ENCODE measurements at regions not wholly inside any gene's neighbourhood (a gene's known extent, or its start where the extent isn't known, plus 50 kb on each side); places are given as distances from the start of the nearest gene placed in this dataset.

DNA sequence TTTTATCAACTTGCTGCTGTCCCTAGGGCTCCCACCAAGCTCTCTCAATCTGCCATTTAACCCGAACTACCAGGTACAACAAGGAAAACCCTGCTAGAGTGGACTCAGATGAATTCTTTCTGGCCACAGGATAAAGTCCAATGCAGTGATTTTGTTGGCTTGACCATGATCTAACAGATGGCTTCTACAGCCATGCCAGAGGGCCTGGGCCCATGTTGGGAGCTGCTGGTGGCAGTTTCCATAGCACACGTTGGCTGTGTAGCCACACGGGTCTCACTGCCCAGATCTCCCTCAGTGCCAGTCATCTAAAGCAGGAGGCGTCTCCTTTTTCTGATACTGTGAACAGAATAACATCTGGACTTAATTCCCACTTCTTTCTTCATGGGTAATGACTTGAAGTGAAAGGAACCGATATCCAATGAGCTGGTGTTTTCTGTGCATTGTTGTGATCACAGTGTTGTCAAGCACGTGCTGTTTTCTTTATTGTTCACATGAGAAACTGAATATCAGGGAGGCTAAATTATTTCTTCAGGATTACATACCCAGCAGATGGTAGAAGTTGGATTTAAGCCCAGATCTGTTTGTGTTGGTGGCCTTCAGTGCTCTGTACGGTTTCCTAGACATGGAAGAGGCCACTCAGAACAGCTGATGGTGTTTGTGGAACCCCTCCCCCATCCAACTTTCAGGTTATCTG lies 85.2 kb upstream of the CLCN4 start:
- Histone ChIP-seq H3K79me2 (replicated peaks; ENCODE audit: insufficient read depth) (no peaks in the 10 kb centered on the region), H3K4me3 (no peak overlapping the region), H2AFZ (no peak overlapping the region), H3F3A (replicated peaks; ENCODE audit: low read depth) (no peaks in the 10 kb centered on the region), H4K20me1 (replicated peaks; ENCODE audit: insufficient read depth) (no peaks in the 10 kb centered on the region), H3K9me2 (ENCODE audit: insufficient read depth) (no peaks in the 10 kb centered on the region), H3K4me2 (no peak overlapping the region), H3K36me3 (ENCODE audit: insufficient read depth) (no peaks in the 10 kb centered on the region), H3K27ac (ENCODE audit: low read depth) (no peak overlapping the region), H3K27me3 (ENCODE audit: insufficient read depth) (no peaks in the 10 kb centered on the region), H3K4me1 (ENCODE audit: insufficient read depth) (no peaks in the 10 kb centered on the region)
- DNase-seq (ENCODE audit: low spot score), result no peak
- H3K27ac Mint-ChIP-seq, result no peak overlapping the region
- TF ChIP-seq, protein P1, sequence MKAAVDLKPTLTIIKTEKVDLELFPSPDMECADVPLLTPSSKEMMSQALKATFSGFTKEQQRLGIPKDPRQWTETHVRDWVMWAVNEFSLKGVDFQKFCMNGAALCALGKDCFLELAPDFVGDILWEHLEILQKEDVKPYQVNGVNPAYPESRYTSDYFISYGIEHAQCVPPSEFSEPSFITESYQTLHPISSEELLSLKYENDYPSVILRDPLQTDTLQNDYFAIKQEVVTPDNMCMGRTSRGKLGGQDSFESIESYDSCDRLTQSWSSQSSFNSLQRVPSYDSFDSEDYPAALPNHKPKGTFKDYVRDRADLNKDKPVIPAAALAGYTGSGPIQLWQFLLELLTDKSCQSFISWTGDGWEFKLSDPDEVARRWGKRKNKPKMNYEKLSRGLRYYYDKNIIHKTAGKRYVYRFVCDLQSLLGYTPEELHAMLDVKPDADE (IDR thresholded peaks at IDR 0.05), result no peak
- no peak for TF ChIP-seq POLR2AphosphoS5 (IDR thresholded peaks at IDR 0.05; ENCODE audit: low read depth)
- TF ChIP-seq NANOG (IDR thresholded peaks at IDR 0.05; ENCODE audit: borderline replicate concordance), result no peak
- TF ChIP-seq CTCF (conservative IDR thresholded peaks at IDR 0.05; ENCODE audit: low read depth in 2 of 2), result no peak
- TF ChIP-seq ZNF331 (CRISPR knock-in tag; IDR thresholded peaks at IDR 0.05; ENCODE audit: low read depth), result no peak
- no peak for TF ChIP-seq STAT1 (IDR thresholded peaks at IDR 0.05; ENCODE audit: unreplicated experiment)
- TF ChIP-seq EZH2phosphoT487 (IDR thresholded peaks at IDR 0.05; ENCODE audit: unreplicated experiment), result no peak
- TF ChIP-seq JUNB (IDR thresholded peaks at IDR 0.05; ENCODE audit: unreplicated experiment), result no peak
- no peak for TF ChIP-seq ZNF114 (CRISPR knock-in tag; IDR thresholded peaks at IDR 0.05)
- no peak for TF ChIP-seq EZH2 (IDR thresholded peaks at IDR 0.05; ENCODE audit: low read depth, unreplicated experiment)
- TF ChIP-seq CREB1 (CRISPR knock-in tag; IDR thresholded peaks at IDR 0.05; ENCODE audit: low read depth), result no peak
- no peaks in the 10 kb centered on the region for H3K4me1 Mint-ChIP-seq
- no peaks in the 10 kb centered on the region for H3K27me3 Mint-ChIP-seq (ENCODE audit: insufficient read depth, low read depth, poor library complexity)
- H3K4me3 Mint-ChIP-seq, result no peak overlapping the region
- no peak for ATAC-seq
- H3K36me3 Mint-ChIP-seq (ENCODE audit: low read depth), result peaks cover 13% of the 10 kb centered on the region
- no peaks in the 10 kb centered on the region for H3K9me3 Mint-ChIP-seq

- ATAC-seq (no peak), DNase-seq (ENCODE audit: low spot score) (no peak)
- H3K36me3 Mint-ChIP-seq (ENCODE audit: low read depth), result peaks cover 4% of the 10 kb centered on the region; the same call in 2 of the 3 replicates
- TF ChIP-seq, protein P1 (IDR thresholded peaks at IDR 0.05), result no peak
- TF ChIP-seq JUNB (IDR thresholded peaks at IDR 0.05; ENCODE audit: unreplicated experiment) (no peak), CREB1 (CRISPR knock-in tag; IDR thresholded peaks at IDR 0.05; ENCODE audit: low read depth) (no peak), ZNF114 (CRISPR knock-in tag; IDR thresholded peaks at IDR 0.05) (no peak), NANOG (IDR thresholded peaks at IDR 0.05; ENCODE audit: borderline replicate concordance) (no peak), REST (IDR thresholded peaks at IDR 0.05; ENCODE audit: unreplicated experiment) (no peak), EZH2phosphoT487 (IDR thresholded peaks at IDR 0.05; ENCODE audit: unreplicated experiment) (no peak)
- H3K27me3 Mint-ChIP-seq (ENCODE audit: insufficient read depth, low read depth, poor library complexity), result no peaks in the 10 kb centered on the region
- no peaks in the 10 kb centered on the region for H3F3A ChIP-seq (replicated peaks; ENCODE audit: low read depth)
- H3K27ac ChIP-seq (ENCODE audit: low read depth), result no peak overlapping the region
- no peaks in the 10 kb centered on the region for H3K9me3 Mint-ChIP-seq
- H3K4me1 Mint-ChIP-seq, result peaks cover 11% of the 10 kb centered on the region; the same call in 2 of the 3 replicates
- no peaks in the 10 kb centered on the region for H4K20me1 ChIP-seq (replicated peaks; ENCODE audit: insufficient read depth)
- no peak overlapping the region for H3K27ac Mint-ChIP-seq
- H3K27me3 ChIP-seq (ENCODE audit: insufficient read depth), result no peaks in the 10 kb centered on the region
- H3K4me3 ChIP-seq, result no peak overlapping the region
- no peak overlapping the region for H3K4me2 ChIP-seq
- no peaks in the 10 kb centered on the region for H3K9me2 ChIP-seq (ENCODE audit: insufficient read depth)
- H2AFZ ChIP-seq, result no peak overlapping the region
- no peaks in the 10 kb centered on the region for H3K79me2 ChIP-seq (replicated peaks; ENCODE audit: insufficient read depth)
- H3K4me1 ChIP-seq (ENCODE audit: insufficient read depth), result no peaks in the 10 kb centered on the region; the same call in 1 of the 2 replicates
- H3K4me3 Mint-ChIP-seq, result no peak overlapping the region
- no peaks in the 10 kb centered on the region for H3K36me3 ChIP-seq (ENCODE audit: insufficient read depth)
These were observed 83.8 kb upstream of the CLCN4 start for GRCh38 chrX:10072786-10073568.

Data from GM23338 (cell line).